ENCODE measurements at regions not wholly inside any gene's neighbourhood (a gene's known extent, or its start where the extent isn't known, plus 50 kb on each side); places are given as distances from the start of the nearest gene placed in this dataset.

- DNase-seq (ENCODE audit: low spot score) = no peak
- TF ChIP-seq, protein P1, sequence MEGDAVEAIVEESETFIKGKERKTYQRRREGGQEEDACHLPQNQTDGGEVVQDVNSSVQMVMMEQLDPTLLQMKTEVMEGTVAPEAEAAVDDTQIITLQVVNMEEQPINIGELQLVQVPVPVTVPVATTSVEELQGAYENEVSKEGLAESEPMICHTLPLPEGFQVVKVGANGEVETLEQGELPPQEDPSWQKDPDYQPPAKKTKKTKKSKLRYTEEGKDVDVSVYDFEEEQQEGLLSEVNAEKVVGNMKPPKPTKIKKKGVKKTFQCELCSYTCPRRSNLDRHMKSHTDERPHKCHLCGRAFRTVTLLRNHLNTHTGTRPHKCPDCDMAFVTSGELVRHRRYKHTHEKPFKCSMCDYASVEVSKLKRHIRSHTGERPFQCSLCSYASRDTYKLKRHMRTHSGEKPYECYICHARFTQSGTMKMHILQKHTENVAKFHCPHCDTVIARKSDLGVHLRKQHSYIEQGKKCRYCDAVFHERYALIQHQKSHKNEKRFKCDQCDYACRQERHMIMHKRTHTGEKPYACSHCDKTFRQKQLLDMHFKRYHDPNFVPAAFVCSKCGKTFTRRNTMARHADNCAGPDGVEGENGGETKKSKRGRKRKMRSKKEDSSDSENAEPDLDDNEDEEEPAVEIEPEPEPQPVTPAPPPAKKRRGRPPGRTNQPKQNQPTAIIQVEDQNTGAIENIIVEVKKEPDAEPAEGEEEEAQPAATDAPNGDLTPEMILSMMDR (IDR thresholded peaks at IDR 0.05; ENCODE audit: extremely low read depth, missing control alignments) = no peak
These were observed 208.7 kb downstream of the LMX1A start for GRCh38 chr1:165147799-165148198.

- TF ChIP-seq, protein P1 (IDR thresholded peaks at IDR 0.05; ENCODE audit: extremely low read depth, missing control alignments) = peak; percentile 79
- peak; percentile 26 for DNase-seq (ENCODE audit: low spot score)
These were observed 211.6 kb downstream of the LMX1A start for GRCh38 chr1:165144757-165145397.

- TF ChIP-seq, protein P1 (IDR thresholded peaks at IDR 0.05; ENCODE audit: extremely low read depth, missing control alignments) = peak; percentile 55
- peak; percentile 16 for DNase-seq (ENCODE audit: low spot score)
These were observed 213.0 kb downstream of the LMX1A start for GRCh38 chr1:165143437-165144065.

GRCh38 chr1:165138960-165139359, 217.6 kb downstream of the LMX1A start:
- DNase-seq (ENCODE audit: low spot score) = no peak
- TF ChIP-seq, protein P1 (IDR thresholded peaks at IDR 0.05; ENCODE audit: extremely low read depth, missing control alignments) = no peak

- DNase-seq (ENCODE audit: low spot score) = no peak
- TF ChIP-seq, protein P1 (IDR thresholded peaks at IDR 0.05; ENCODE audit: extremely low read depth, missing control alignments) = no peak
These were observed 218.8 kb downstream of the LMX1A start for GRCh38 chr1:165137551-165138316.

DNA sequence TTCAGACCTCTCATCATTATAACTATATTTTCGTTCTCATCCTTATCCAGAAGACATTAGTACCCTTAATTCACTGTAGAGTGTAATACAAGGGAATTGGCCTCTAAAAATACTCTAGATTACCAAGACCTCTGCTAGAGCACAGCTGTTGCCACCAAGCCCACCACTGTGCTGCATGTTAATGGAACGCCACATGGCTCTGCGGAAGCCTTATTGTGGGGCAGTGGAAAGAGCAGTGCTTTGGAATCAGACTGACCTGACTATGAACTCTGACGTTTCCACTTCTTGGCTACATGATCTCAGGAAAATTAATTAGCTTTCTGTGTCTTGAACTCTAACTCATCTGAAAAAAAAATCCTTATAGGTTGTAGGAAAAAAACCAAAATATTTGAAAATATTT, 222.1 kb downstream of the LMX1A start:
- TF ChIP-seq, protein P1 (IDR thresholded peaks at IDR 0.05; ENCODE audit: extremely low read depth, missing control alignments) = no peak
- no peak for DNase-seq (ENCODE audit: low spot score)

Data from GM20000 (cell line).